Heart left ventricle (tissue), 16 donors: ENCODE measurements at regions not wholly inside any gene's neighbourhood (a gene's known extent, or its start where the extent isn't known, plus 50 kb on each side); places are given as distances from the start of the nearest gene placed in this dataset.
A peak's percentile ranks its signal among the peaks of the same experiment; 100 is the strongest.
"Not testable (repeated sequence)": the region's sequence is repeated elsewhere in the genome, so short reads cannot be mapped to it uniquely, and the experiment has no call there.

Experiments
- ATAC-seq, 4 donors: fragments of 200-7000 bp; cut with Tn5 transposase; one replicate each; pipeline ENCODE4 v1.9.1; 2020 to 2022; ENCODE audit warnings: moderate library complexity in 4 of 4, mild to moderate bottlenecking in 3 of 4, moderate number of reproducible peaks in 1 of 4
- DNase-seq, 5 donors: peaks; one replicate each; pipeline ENCODE4 v3.0.0-alpha.2; 2020
- H3K27ac ChIP-seq, 12 donors: fragments of 200-600 bp; sonication (generic) in 4 of 12; one replicate each; pipeline versions ENCODE4 v1.5.0 to v1.8.0; 2016 to 2022; ENCODE audit warnings: mild to moderate bottlenecking in 2 of 12
- H3K27me3 ChIP-seq, 9 donors: fragments of 200-600 bp; sonication (generic) in 2 of 9; one replicate each; pipeline versions ENCODE4 v1.5.1 to v1.8.0; 2016 to 2022; ENCODE audit warnings: mild to moderate bottlenecking in 3 of 9
- H3K36me3 ChIP-seq, 9 donors: fragments of 200-600 bp; sonication (generic) in 2 of 9; one replicate each; pipeline versions ENCODE4 v1.5.0 to v1.8.0; 2018 to 2022; ENCODE audit warnings: mild to moderate bottlenecking in 2 of 9
- H3K4me1 ChIP-seq, 12 donors: fragments of 200-600 bp; sonication (generic) in 4 of 12; one replicate each; pipeline versions ENCODE4 v1.5.0 to v1.8.0; 2016 to 2022; ENCODE audit warnings: mild to moderate bottlenecking in 3 of 12
- H3K4me3 ChIP-seq, 12 donors: fragments of 200-600 bp; sonication (generic) in 4 of 12; one replicate each; pipeline versions ENCODE4 v1.5.0 to v1.8.0; 2017 to 2022; ENCODE audit warnings: mild to moderate bottlenecking in 9 of 12, moderate library complexity in 4 of 12
- H3K9me3 ChIP-seq, 12 donors: fragments of 200-600 bp; sonication (generic) in 4 of 12; one replicate each; pipeline versions ENCODE4 v1.5.0 to v1.8.0; 2016 to 2022; ENCODE audit warnings: mild to moderate bottlenecking in 1 of 12
- CTCF ChIP-seq, 12 donors: fragments of 200-600 bp; sonication (generic) in 4 of 12; IDR thresholded peaks; one replicate each; pipeline versions ENCODE4 v1.5.0 to v1.8.0; 2018 to 2022; ENCODE audit warnings: antibody characterized with exemption in 12 of 12, mild to moderate bottlenecking in 5 of 12
- POLR2A ChIP-seq, 2 donors: fragments of 450-650 bp; IDR thresholded peaks; one replicate each; pipeline ENCODE4 v1.6.1; 2017; ENCODE audit warnings: antibody characterized with exemption in 2 of 2, mild to moderate bottlenecking in 2 of 2, moderate library complexity in 2 of 2
- WGBS, 4 donors: extraction: QIAGEN DNeasy Blood & Tissue Kit in 2 of 4; methylation state at CpG; one replicate each; pipeline versions ENCODE4 v1.1.5 to v1.1.7; 2013 to 2018; 5-methylcytosine and 5-hydroxymethylcytosine counted together
- intact Hi-C, 10 donors: fragments of 100-400 bp; cut with DNase I; formaldehyde crosslinking; loops; one replicate each; pipeline versions ENCODE4 v1.11.1 to v1.14.2; 2022
- donor health status: ischemic (EF 13 %, LVEDD 7.1; RV severe dilation, severe dysfunction).
- donor health status: healthy with polysubstance abuse.
- donor health status: DM: no; HTN: yes; CAD: no.
- donor health status: DM: no; HTN: no; CAD: no.
- donor health status: ischemic (EF 25% LVEDD 6.9; RV normal size, moderate dysfunction).
- donor health status: ischemic (EF 25% LVEDD 5.7; RV mildly dilated, moderate dysfunction).
- donor health status: healthy.
- donor health status: DM: yes; HTN: yes; CAD: no.
- donor health status: ischemic (EF 35%, LVEDD 5.7; RV mildly dilated, moderate dysfunction).
- donor health status: nonischemic (EF 11% LVEDD 7.7; RV severe dilation, severe dysfunction).
- donor health status: DM: yes; HTN: yes; CAD: no.
- donor health status: PGD.
- donor health status: ischemic (EF 29% LVEDD 5.4; RV normal size, mild dysfunction).
- donor health status: nonischemic (EF 23%, LVEDD 6.1; RV moderate dilation, normal function).

- H3K36me3 ChIP-seq, DNase-seq, H3K4me1 ChIP-seq, ATAC-seq, H3K9me3 ChIP-seq, H3K27ac ChIP-seq, H3K27me3 ChIP-seq, intact Hi-C loops: not testable (repeated sequence)
- H3K4me3 ChIP-seq: peak overlapping the region in 8 of 12 donors; percentile 49 to 79 (median 62)
- WGBS, 4 donors: 40 to 56% (median 52%) methylated on average over 4 of the region's 7 CpGs
Observed at GRCh38 chr1:148403085-148403456, 80.0 kb downstream of the PPIAL4G start.

GRCh38 chr1:148402152-148403084, 80.7 kb downstream of the PPIAL4G start:
- DNase-seq: peak; percentile 73 to 91 (median 82)
- H3K27me3 ChIP-seq, H3K36me3 ChIP-seq, H3K4me1 ChIP-seq, intact Hi-C loops, H3K9me3 ChIP-seq: not testable (repeated sequence)
- 2 to 5% (median 3%) methylated on average over 42 to 45 of the region's 45 CpGs for WGBS, 4 donors
- TF ChIP-seq POLR2A (IDR thresholded peaks at IDR 0.05): peak in 1 of 2 donors; percentile 39
- ATAC-seq: peak; percentile 90 to 98 (median 98)
- peak overlapping the region in 8 of 12 donors; percentile 27 to 84 (median 58) for H3K27ac ChIP-seq
- peak overlapping the region; percentile 26 to 79 (median 58) for H3K4me3 ChIP-seq

GRCh38 chr1:148397516-148397915, 85.6 kb downstream of the PPIAL4G start:
- DNase-seq, ATAC-seq, H3K4me1 ChIP-seq, H3K27me3 ChIP-seq, H3K4me3 ChIP-seq, intact Hi-C loops, H3K36me3 ChIP-seq, H3K9me3 ChIP-seq: not testable (repeated sequence)
- WGBS, 4 donors: 24 to 54% (median 36%) methylated on average over 1 of the region's 1 CpG
- H3K27ac ChIP-seq: peak overlapping the region in 1 of 12 donors; percentile 20

GRCh38 chr1:148392505-148392904, 90.6 kb downstream of the PPIAL4G start:
- H3K27ac ChIP-seq, H3K9me3 ChIP-seq, H3K36me3 ChIP-seq, H3K4me3 ChIP-seq, ATAC-seq, intact Hi-C loops, DNase-seq, H3K27me3 ChIP-seq: not testable (repeated sequence)
- 90 to 94% (median 93%) methylated on average over 2 of the region's 2 CpGs for WGBS, 4 donors
- H3K4me1 ChIP-seq: peaks cover 0 to 12% (median 0%) of the 10 kb centered on the region in 12 donors

- H3K9me3 ChIP-seq, H3K27ac ChIP-seq, intact Hi-C loops, H3K4me3 ChIP-seq, H3K27me3 ChIP-seq, H3K36me3 ChIP-seq, DNase-seq, ATAC-seq: not testable (repeated sequence)
- 68 to 86% (median 82%) methylated on average over 4 of the region's 4 CpGs for WGBS, 4 donors
- H3K4me1 ChIP-seq: peaks cover 0 to 12% (median 0%) of the 10 kb centered on the region in 12 donors
Observed at GRCh38 chr1:148391323-148391722, 91.8 kb downstream of the PPIAL4G start.

- intact Hi-C loops: no loop called here
- peaks cover 0 to 10% (median 0%) of the 10 kb centered on the region in 9 donors for H3K27me3 ChIP-seq
- no peaks in the 10 kb centered on the region for H3K36me3 ChIP-seq
- H3K4me1 ChIP-seq: peaks cover 0 to 15% (median 0%) of the 10 kb centered on the region in 12 donors
- ATAC-seq: no peak
- DNase-seq: no peak
- 32 to 35% (median 33%) methylated on average over 6 of the region's 6 CpGs for WGBS, 4 donors
- H3K4me3 ChIP-seq: peak overlapping the region; percentile 4 to 66 (median 56)
- TF ChIP-seq POLR2A (IDR thresholded peaks at IDR 0.05) (no peak), CTCF (IDR thresholded peaks at IDR 0.05) (no peak)
- H3K9me3 ChIP-seq: no peaks in the 10 kb centered on the region
- peak overlapping the region in 10 of 12 donors; percentile 22 to 89 (median 66) for H3K27ac ChIP-seq
Observed at GRCh38 chr1:148389027-148389339, 94.1 kb downstream of the PPIAL4G start.
